SK-N-SH treated with all-trans-retinoic acid at 6 μM for 48 hours (cell line): ENCODE measurements at regions not wholly inside any gene's neighbourhood (a gene's known extent, or its start where the extent isn't known, plus 50 kb on each side); places are given as distances from the start of the nearest gene placed in this dataset.

Source experiments
- ATAC-seq: fragments of 200-7000 bp; cut with Tn5 transposase; 3 replicates; pipeline ENCODE4 v1.9.1; 2020; ENCODE audit warnings: mild to moderate bottlenecking, moderate library complexity
- ARNTL ChIP-seq: fragments of 450-650 bp; formaldehyde crosslinking; IDR thresholded peaks from 2 replicates; pipeline ENCODE4 v1.5.0; 2020; ENCODE audit warnings: low read depth, mild to moderate bottlenecking, moderate library complexity, borderline replicate concordance
- BACH2 ChIP-seq: fragments of 250-450 bp; sonication (Bioruptor Pico); IDR thresholded peaks from 2 replicates; pipeline ENCODE4 v1.9.0; 2021; ENCODE audit warnings: mild to moderate bottlenecking, borderline replicate concordance
- CSDC2 ChIP-seq: fragments of 250-450 bp; sonication (Bioruptor Pico); IDR thresholded peaks from 2 replicates; pipeline ENCODE4 v1.5.0; 2020; ENCODE audit warnings: mild to moderate bottlenecking, moderate library complexity
- ESRRG ChIP-seq: fragments of 250-450 bp; sonication (Bioruptor Pico); IDR thresholded peaks from 2 replicates; pipeline ENCODE4 v1.6.1; 2021; ENCODE audit warnings: mild to moderate bottlenecking
- ISL1 ChIP-seq: fragments of 250-450 bp; sonication (Bioruptor Pico); IDR thresholded peaks from 2 replicates; pipeline ENCODE4 v2.1.2; 2022; ENCODE audit warnings: mild to moderate bottlenecking, moderate library complexity
- OSR1 ChIP-seq: fragments of 250-450 bp; sonication (Bioruptor Pico); IDR thresholded peaks from 2 replicates; pipeline ENCODE4 v1.8.0; 2022; ENCODE audit warnings: moderate library complexity, mild to moderate bottlenecking, inconsistent platforms
- PPARA ChIP-seq: fragments of 250-450 bp; sonication (Bioruptor Pico); IDR thresholded peaks from 2 replicates; pipeline ENCODE4 v1.5.0; 2020; ENCODE audit warnings: mild to moderate bottlenecking, borderline replicate concordance
- RARB ChIP-seq: fragments of 250-450 bp; sonication (Bioruptor Pico); IDR thresholded peaks from 2 replicates; pipeline ENCODE4 v1.8.0; 2021; ENCODE audit warnings: mild to moderate bottlenecking, moderate library complexity
- SNAI2 ChIP-seq: fragments of 250-450 bp; sonication (Bioruptor Pico); IDR thresholded peaks from 2 replicates; pipeline ENCODE4 v1.5.0; 2020; ENCODE audit warnings: mild to moderate bottlenecking, moderate library complexity
- TCF4 ChIP-seq: fragments of 250-450 bp; sonication (Bioruptor Pico); IDR thresholded peaks from 2 replicates; pipeline ENCODE4 v1.8.0; 2021; ENCODE audit warnings: mild to moderate bottlenecking, moderate library complexity, borderline replicate concordance
- TOX ChIP-seq: fragments of 250-450 bp; sonication (Bioruptor Pico); IDR thresholded peaks from 2 replicates; pipeline ENCODE4 v1.8.0; 2021; ENCODE audit warnings: mild to moderate bottlenecking, moderate library complexity, borderline replicate concordance
- ZC3H10 ChIP-seq: fragments of 250-450 bp; sonication (Bioruptor Pico); IDR thresholded peaks from 2 replicates; pipeline ENCODE4 v1.5.1; 2021; ENCODE audit warnings: mild to moderate bottlenecking, moderate library complexity
- ZFP3 ChIP-seq: fragments of 250-450 bp; sonication (Bioruptor Pico); IDR thresholded peaks from 2 replicates; pipeline ENCODE4 v1.5.0; 2020; ENCODE audit warnings: mild to moderate bottlenecking, moderate library complexity
- ZFP30 ChIP-seq: fragments of 450-650 bp; formaldehyde crosslinking; IDR thresholded peaks from 2 replicates; pipeline ENCODE4 v1.5.0; 2022; ENCODE audit warnings: mild to moderate bottlenecking, moderate library complexity
- ZNF565 ChIP-seq: fragments of 450-650 bp; formaldehyde crosslinking; conservative IDR thresholded peaks from 2 replicates; pipeline ENCODE4 v1.5.0; 2020; ENCODE audit warnings: low read depth, mild to moderate bottlenecking, moderate library complexity
- ZNF70 ChIP-seq: fragments of 450-650 bp; formaldehyde crosslinking; IDR thresholded peaks from 2 replicates; pipeline ENCODE4 v1.5.0; 2020; ENCODE audit warnings: mild to moderate bottlenecking, moderate library complexity
- ZNF8 ChIP-seq: fragments of 450-650 bp; formaldehyde crosslinking; IDR thresholded peaks from 2 replicates; pipeline ENCODE4 v1.5.0; 2020; ENCODE audit warnings: mild to moderate bottlenecking, moderate library complexity
- TF ChIP-seq, protein P1 (sequence below): fragments of 250-450 bp; sonication (Bioruptor Pico); IDR thresholded peaks from 2 replicates; pipeline ENCODE4 v1.8.0; 2020; ENCODE audit warnings: mild to moderate bottlenecking, moderate library complexity, borderline replicate concordance
- TF ChIP-seq, protein P2 (sequence below): fragments of 250-450 bp; sonication (Bioruptor Pico); IDR thresholded peaks from 2 replicates; pipeline ENCODE4 v1.8.0; 2021; ENCODE audit warnings: low read depth, mild to moderate bottlenecking, moderate library complexity, borderline replicate concordance
- TF ChIP-seq, protein P3 (sequence below): fragments of 250-450 bp; sonication (Bioruptor Pico); IDR thresholded peaks from 2 replicates; pipeline ENCODE4 v1.5.1; 2020; ENCODE audit warnings: low read depth, mild to moderate bottlenecking, moderate library complexity
- TF ChIP-seq, protein P4 (sequence below): fragments of 250-450 bp; sonication (Bioruptor Pico); IDR thresholded peaks from 2 replicates; pipeline ENCODE4 v1.5.0; 2020; ENCODE audit warnings: mild to moderate bottlenecking, moderate library complexity

DNA sequence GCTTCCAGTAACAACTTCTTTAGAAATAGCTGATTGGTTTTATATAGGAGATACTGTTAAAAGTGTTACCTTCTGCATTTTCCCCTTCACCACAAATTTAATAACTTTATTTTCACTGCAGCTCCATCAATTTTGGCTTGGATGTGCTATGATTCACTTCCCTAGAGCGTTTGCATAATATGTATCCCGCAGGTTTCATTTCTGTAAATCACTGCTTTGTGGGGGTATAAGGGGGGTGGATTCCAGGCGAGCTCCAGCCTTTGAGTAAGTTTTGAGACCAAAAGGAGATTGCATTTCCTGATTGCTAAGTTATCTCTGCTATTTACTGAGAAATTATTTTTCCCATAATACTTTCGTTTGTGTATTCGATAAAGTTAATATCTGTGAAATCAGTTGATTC, 232.6 kb downstream of the TBL1XR1 start (continued):
- TF ChIP-seq, protein P1, sequence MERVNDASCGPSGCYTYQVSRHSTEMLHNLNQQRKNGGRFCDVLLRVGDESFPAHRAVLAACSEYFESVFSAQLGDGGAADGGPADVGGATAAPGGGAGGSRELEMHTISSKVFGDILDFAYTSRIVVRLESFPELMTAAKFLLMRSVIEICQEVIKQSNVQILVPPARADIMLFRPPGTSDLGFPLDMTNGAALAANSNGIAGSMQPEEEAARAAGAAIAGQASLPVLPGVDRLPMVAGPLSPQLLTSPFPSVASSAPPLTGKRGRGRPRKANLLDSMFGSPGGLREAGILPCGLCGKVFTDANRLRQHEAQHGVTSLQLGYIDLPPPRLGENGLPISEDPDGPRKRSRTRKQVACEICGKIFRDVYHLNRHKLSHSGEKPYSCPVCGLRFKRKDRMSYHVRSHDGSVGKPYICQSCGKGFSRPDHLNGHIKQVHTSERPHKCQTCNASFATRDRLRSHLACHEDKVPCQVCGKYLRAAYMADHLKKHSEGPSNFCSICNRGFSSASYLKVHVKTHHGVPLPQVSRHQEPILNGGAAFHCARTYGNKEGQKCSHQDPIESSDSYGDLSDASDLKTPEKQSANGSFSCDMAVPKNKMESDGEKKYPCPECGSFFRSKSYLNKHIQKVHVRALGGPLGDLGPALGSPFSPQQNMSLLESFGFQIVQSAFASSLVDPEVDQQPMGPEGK (CRISPR knock-in tag) = no peak
- no peak for TF ChIP-seq ARNTL (CRISPR knock-in tag)
- no peak for TF ChIP-seq TCF4

DNA sequence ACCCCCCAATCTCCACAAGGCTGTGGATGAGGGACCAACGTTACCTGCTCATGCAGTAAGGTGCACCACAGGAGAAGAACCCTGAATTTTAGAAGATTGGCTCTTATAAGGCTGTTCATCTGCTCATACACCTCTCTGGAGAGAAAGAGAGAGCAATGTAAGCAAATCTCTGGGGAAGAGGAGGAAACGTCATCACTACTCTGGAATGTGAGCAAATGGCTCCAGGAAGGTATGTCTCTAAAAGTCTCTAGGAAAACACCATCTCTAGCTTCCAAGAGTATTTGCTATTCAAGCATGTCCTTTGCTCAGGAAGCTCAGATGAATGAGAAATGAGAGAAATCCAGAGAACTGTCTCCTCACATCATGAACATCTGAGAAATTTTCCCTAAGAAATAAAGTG, 235.4 kb downstream of the TBL1XR1 start:
- ATAC-seq = no peak
- TF ChIP-seq, protein P2, sequence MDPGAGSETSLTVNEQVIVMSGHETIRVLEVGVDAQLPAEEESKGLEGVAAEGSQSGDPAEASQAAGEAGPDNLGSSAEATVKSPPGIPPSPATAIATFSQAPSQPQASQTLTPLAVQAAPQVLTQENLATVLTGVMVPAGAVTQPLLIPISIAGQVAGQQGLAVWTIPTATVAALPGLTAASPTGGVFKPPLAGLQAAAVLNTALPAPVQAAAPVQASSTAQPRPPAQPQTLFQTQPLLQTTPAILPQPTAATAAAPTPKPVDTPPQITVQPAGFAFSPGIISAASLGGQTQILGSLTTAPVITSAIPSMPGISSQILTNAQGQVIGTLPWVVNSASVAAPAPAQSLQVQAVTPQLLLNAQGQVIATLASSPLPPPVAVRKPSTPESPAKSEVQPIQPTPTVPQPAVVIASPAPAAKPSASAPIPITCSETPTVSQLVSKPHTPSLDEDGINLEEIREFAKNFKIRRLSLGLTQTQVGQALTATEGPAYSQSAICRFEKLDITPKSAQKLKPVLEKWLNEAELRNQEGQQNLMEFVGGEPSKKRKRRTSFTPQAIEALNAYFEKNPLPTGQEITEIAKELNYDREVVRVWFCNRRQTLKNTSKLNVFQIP (CRISPR knock-in tag) = no peak
- TF ChIP-seq ZC3H10 (CRISPR knock-in tag) = no peak
- no peak for TF ChIP-seq ZNF565 (CRISPR knock-in tag)
- TF ChIP-seq ZFP3 = no peak
- TF ChIP-seq ZNF70 (CRISPR knock-in tag) = no peak
- TF ChIP-seq SNAI2 (CRISPR knock-in tag) = no peak
- no peak for TF ChIP-seq ZNF8
- TF ChIP-seq, protein P3, sequence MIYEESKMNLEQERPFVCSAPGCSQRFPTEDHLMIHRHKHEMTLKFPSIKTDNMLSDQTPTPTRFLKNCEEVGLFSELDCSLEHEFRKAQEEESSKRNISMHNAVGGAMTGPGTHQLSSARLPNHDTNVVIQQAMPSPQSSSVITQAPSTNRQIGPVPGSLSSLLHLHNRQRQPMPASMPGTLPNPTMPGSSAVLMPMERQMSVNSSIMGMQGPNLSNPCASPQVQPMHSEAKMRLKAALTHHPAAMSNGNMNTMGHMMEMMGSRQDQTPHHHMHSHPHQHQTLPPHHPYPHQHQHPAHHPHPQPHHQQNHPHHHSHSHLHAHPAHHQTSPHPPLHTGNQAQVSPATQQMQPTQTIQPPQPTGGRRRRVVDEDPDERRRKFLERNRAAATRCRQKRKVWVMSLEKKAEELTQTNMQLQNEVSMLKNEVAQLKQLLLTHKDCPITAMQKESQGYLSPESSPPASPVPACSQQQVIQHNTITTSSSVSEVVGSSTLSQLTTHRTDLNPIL (CRISPR knock-in tag) = no peak
- TF ChIP-seq, protein P4, sequence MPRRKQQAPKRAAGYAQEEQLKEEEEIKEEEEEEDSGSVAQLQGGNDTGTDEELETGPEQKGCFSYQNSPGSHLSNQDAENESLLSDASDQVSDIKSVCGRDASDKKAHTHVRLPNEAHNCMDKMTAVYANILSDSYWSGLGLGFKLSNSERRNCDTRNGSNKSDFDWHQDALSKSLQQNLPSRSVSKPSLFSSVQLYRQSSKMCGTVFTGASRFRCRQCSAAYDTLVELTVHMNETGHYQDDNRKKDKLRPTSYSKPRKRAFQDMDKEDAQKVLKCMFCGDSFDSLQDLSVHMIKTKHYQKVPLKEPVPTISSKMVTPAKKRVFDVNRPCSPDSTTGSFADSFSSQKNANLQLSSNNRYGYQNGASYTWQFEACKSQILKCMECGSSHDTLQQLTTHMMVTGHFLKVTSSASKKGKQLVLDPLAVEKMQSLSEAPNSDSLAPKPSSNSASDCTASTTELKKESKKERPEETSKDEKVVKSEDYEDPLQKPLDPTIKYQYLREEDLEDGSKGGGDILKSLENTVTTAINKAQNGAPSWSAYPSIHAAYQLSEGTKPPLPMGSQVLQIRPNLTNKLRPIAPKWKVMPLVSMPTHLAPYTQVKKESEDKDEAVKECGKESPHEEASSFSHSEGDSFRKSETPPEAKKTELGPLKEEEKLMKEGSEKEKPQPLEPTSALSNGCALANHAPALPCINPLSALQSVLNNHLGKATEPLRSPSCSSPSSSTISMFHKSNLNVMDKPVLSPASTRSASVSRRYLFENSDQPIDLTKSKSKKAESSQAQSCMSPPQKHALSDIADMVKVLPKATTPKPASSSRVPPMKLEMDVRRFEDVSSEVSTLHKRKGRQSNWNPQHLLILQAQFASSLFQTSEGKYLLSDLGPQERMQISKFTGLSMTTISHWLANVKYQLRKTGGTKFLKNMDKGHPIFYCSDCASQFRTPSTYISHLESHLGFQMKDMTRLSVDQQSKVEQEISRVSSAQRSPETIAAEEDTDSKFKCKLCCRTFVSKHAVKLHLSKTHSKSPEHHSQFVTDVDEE = no peak
- TF ChIP-seq CSDC2 = no peak
- TF ChIP-seq PPARA (CRISPR knock-in tag) = no peak
- TF ChIP-seq BACH2 (CRISPR knock-in tag) = no peak
- no peak for TF ChIP-seq TOX (CRISPR knock-in tag)
- TF ChIP-seq ARNTL (CRISPR knock-in tag) = no peak
- TF ChIP-seq, protein P1 (CRISPR knock-in tag) = no peak
- TF ChIP-seq OSR1 (CRISPR knock-in tag) = no peak
- TF ChIP-seq, all 23 proteins: peak for 0

DNA sequence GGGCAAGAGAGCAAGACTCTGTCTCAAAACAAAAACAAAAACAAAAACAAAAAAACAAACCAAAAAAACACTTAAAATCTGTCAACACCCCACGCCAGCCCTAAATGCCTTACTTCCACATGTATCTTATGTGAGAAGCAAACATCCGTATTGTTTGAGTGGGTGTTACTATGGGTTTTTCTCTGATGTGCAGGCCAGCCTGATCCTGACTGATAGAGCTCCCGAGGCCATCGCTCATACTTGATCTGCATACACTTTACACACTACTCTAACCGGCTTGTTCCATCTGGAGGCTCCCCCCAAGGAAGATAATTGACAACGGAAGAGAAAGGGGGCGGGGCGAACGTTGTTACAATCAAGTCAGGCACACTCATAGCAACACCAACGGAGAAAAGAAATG, 237.4 kb downstream of the TBL1XR1 start:
- TF ChIP-seq ZNF565 (CRISPR knock-in tag) (no peak), ZNF70 (CRISPR knock-in tag) (no peak), ZFP3 (no peak), TOX (CRISPR knock-in tag) (no peak), ZC3H10 (CRISPR knock-in tag) (no peak), ARNTL (CRISPR knock-in tag) (no peak), OSR1 (CRISPR knock-in tag) (no peak), ISL1 (CRISPR knock-in tag) (no peak), ZFP30 (no peak)
- ATAC-seq = no peak

DNA sequence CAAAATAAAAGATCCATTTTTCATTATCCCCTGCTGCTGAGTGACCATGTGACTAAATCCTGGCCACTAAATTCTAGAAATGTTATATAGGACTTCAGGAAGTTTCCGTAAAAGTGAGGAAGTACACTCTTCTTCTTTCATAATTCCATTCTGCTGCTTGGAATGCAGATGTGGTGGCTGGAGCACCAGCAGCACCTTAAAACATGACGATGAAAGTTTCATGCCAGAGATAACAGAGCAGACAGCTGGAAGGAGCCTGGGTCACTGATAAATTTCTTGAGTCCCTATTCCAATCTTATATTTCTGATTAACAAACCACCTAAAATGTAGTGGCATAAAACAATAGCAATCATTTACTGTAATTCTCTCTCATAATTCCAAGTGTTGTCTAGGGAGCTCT, 238.7 kb downstream of the TBL1XR1 start:
- no peak for ATAC-seq
- TF ChIP-seq, protein P1 (CRISPR knock-in tag) = no peak
- TF ChIP-seq OSR1 (CRISPR knock-in tag) = no peak
- TF ChIP-seq, protein P4 = no peak
- TF ChIP-seq RARB (CRISPR knock-in tag) = no peak
- no peak for TF ChIP-seq SNAI2 (CRISPR knock-in tag)
- TF ChIP-seq ESRRG (CRISPR knock-in tag) = no peak
- TF ChIP-seq ZFP30 = no peak
